Fibroblast of mammary gland (primary cell): ENCODE measurements at regions not wholly inside any gene's neighbourhood (a gene's known extent, or its start where the extent isn't known, plus 50 kb on each side); places are given as distances from the start of the nearest gene placed in this dataset.

Experiments used
- DNase-seq: peaks from one replicate; pipeline ENCODE4 v3.0.0-alpha.2; 2010; ENCODE audit warnings: low read depth
- H3K4me3 ChIP-seq: 2 replicates; pipeline ENCODE4 v1.5.1; 2011; ENCODE audit warnings: low read depth, mild to moderate bottlenecking, low read length, moderate library complexity; ENCODE audit not compliant: control insufficient read depth
- CTCF ChIP-seq: conservative IDR thresholded peaks from 2 replicates; pipeline ENCODE4 v1.5.1; 2011; ENCODE audit warnings: low read depth, low read length, inconsistent platforms; ENCODE audit not compliant: control insufficient read depth, insufficient read depth

- DNase-seq, result no peak
- no peak overlapping the region for H3K4me3 ChIP-seq
- no peak for TF ChIP-seq CTCF
These were observed 627.7 kb downstream of the TNS3 start for GRCh38 chr7:46954181-46954580.

GRCh38 chr7:46953008-46953407 lies 628.9 kb downstream of the TNS3 start:
- H3K4me3 ChIP-seq, result no peak overlapping the region
- no peak for DNase-seq
- no peak for TF ChIP-seq CTCF

- DNase-seq, result no peak
- TF ChIP-seq CTCF, result no peak
- H3K4me3 ChIP-seq, result no peak overlapping the region
These were observed 632.5 kb downstream of the TNS3 start for GRCh38 chr7:46949270-46949931.

GRCh38 chr7:46948716-46949115 lies 633.2 kb downstream of the TNS3 start:
- TF ChIP-seq CTCF, result no peak
- no peak for DNase-seq

GRCh38 chr7:46945328-46945727 lies 636.6 kb downstream of the TNS3 start:
- DNase-seq, result no peak
- TF ChIP-seq CTCF, result no peak
- H3K4me3 ChIP-seq, result no peak overlapping the region

More at GRCh38 chr7:46948716-46949115, 633.2 kb downstream of the TNS3 start:
- H3K4me3 ChIP-seq, result no peak overlapping the region

GRCh38 chr7:46943996-46944395 lies 637.9 kb downstream of the TNS3 start:
- DNase-seq, result no peak
- H3K4me3 ChIP-seq, result no peak overlapping the region
- TF ChIP-seq CTCF, result no peak

GRCh38 chr7:46942574-46942973 lies 639.3 kb downstream of the TNS3 start:
- TF ChIP-seq CTCF, result no peak
- no peak for DNase-seq
- H3K4me3 ChIP-seq, result no peak overlapping the region
